H9 (cell line): ENCODE measurements at regions not wholly inside any gene's neighbourhood (a gene's known extent, or its start where the extent isn't known, plus 50 kb on each side); places are given as distances from the start of the nearest gene placed in this dataset.

Source experiments
- DNase-seq: peaks from one replicate; pipeline ENCODE4 v3.0.0-alpha.2; 2017
- H2AFZ ChIP-seq: one replicate; pipeline ENCODE4 v1.6.1; 2013; ENCODE audit warnings: mild to moderate bottlenecking, low read length, control low read depth, moderate library complexity
- H2AK5ac ChIP-seq: 2 replicates; pipeline ENCODE4 v1.6.1; 2013; ENCODE audit warnings: low read length, control low read depth, mixed read lengths; ENCODE audit not compliant: insufficient read length
- H2BK120ac ChIP-seq: one replicate; pipeline ENCODE4 v1.6.1; 2013; ENCODE audit warnings: low read depth, mild to moderate bottlenecking, low read length, control low read depth, inconsistent platforms; ENCODE audit not compliant: poor library complexity, severe bottlenecking
- H2BK12ac ChIP-seq: 2 replicates; pipeline ENCODE4 v1.6.1; 2013; ENCODE audit warnings: low read length, control low read depth, mixed read lengths, low read depth; ENCODE audit not compliant: insufficient read length
- H2BK15ac ChIP-seq: 2 replicates; pipeline ENCODE4 v1.6.1; 2013; ENCODE audit warnings: low read depth, low read length, control low read depth
- H2BK20ac ChIP-seq: one replicate; pipeline ENCODE4 v1.6.1; 2013; ENCODE audit warnings: low read depth, mild to moderate bottlenecking, low read length, control low read depth, inconsistent platforms; ENCODE audit not compliant: poor library complexity, severe bottlenecking
- H2BK5ac ChIP-seq: 2 replicates; pipeline ENCODE4 v1.6.1; 2013; ENCODE audit warnings: low read length, control low read depth, mixed read lengths; ENCODE audit not compliant: insufficient read length
- H3K14ac ChIP-seq: 2 replicates; pipeline ENCODE4 v1.6.1; 2013; ENCODE audit warnings: low read length, control low read depth; ENCODE audit not compliant: insufficient read depth
- H3K18ac ChIP-seq: 2 replicates; pipeline ENCODE4 v1.6.1; 2013; ENCODE audit warnings: low read depth, mild to moderate bottlenecking, mixed read lengths, low read length, control low read depth; ENCODE audit not compliant: insufficient read length
- H3K23ac ChIP-seq: 2 replicates; pipeline ENCODE4 v1.6.1; 2013; ENCODE audit warnings: low read length, control low read depth, mixed read lengths, low read depth; ENCODE audit not compliant: insufficient read length
- H3K23me2 ChIP-seq: 2 replicates; pipeline ENCODE4 v1.6.1; 2013; ENCODE audit warnings: low read depth, mild to moderate bottlenecking, mixed read lengths, low read length, control low read depth; ENCODE audit not compliant: insufficient read length, poor library complexity, severe bottlenecking
- H3K27ac ChIP-seq: 2 replicates; pipeline ENCODE4 v1.5.1; 2013; ENCODE audit warnings: low read length, control low read depth, mixed read lengths, low read depth; ENCODE audit not compliant: insufficient read length
- H3K27me3 ChIP-seq: 2 replicates; pipeline ENCODE4 v1.6.1; 2013; ENCODE audit warnings: low read length, control low read depth, inconsistent platforms; ENCODE audit not compliant: insufficient read depth
- H3K4ac ChIP-seq: 2 replicates; pipeline ENCODE4 v1.6.1; 2013; ENCODE audit warnings: low read depth, mild to moderate bottlenecking, control low read depth, inconsistent platforms, low read length, moderate library complexity
- H3K4me1 ChIP-seq: 2 replicates; pipeline ENCODE4 v1.6.1; 2013; ENCODE audit warnings: low read length, control low read depth, inconsistent platforms; ENCODE audit not compliant: insufficient read depth
- H3K4me2 ChIP-seq: 2 replicates; pipeline ENCODE4 v1.6.1; 2013; ENCODE audit warnings: low read length, control low read depth, mixed read lengths; ENCODE audit not compliant: insufficient read length, insufficient read depth
- H3K56ac ChIP-seq: 2 replicates; pipeline ENCODE4 v1.6.1; 2013; ENCODE audit warnings: low read depth, mild to moderate bottlenecking, mixed read lengths, low read length, control low read depth; ENCODE audit not compliant: insufficient read length
- H3K79me1 ChIP-seq: 2 replicates; pipeline ENCODE4 v1.6.1; 2013; ENCODE audit warnings: low read depth, mild to moderate bottlenecking, moderate library complexity, low read length, control low read depth, inconsistent platforms; ENCODE audit not compliant: insufficient read depth, poor library complexity, severe bottlenecking
- H3K79me2 ChIP-seq: 2 replicates; pipeline ENCODE4 v1.6.1; 2013; ENCODE audit warnings: low read length, control low read depth, inconsistent platforms; ENCODE audit not compliant: insufficient read depth
- H3K9ac ChIP-seq: 2 replicates; pipeline ENCODE4 v1.6.1; 2013; ENCODE audit warnings: low read length, control low read depth, mixed read lengths; ENCODE audit not compliant: insufficient read length; ENCODE audit errors: extremely low read depth
- H3K9me3 ChIP-seq: one replicate; pipeline ENCODE4 v1.6.1; 2013; ENCODE audit warnings: low read depth, low read length, inconsistent platforms; ENCODE audit not compliant: control insufficient read depth
- H3T11ph ChIP-seq: one replicate; pipeline ENCODE4 v1.6.1; 2013; ENCODE audit warnings: mild to moderate bottlenecking, low read length, control low read depth, inconsistent platforms
- H4K20me1 ChIP-seq: one replicate; pipeline ENCODE4 v1.6.1; 2013; ENCODE audit not compliant: control insufficient read depth, insufficient read length, insufficient read depth
- H4K5ac ChIP-seq: 2 replicates; pipeline ENCODE4 v1.6.1; 2013; ENCODE audit warnings: low read depth, mild to moderate bottlenecking, mixed read lengths, low read length, control low read depth; ENCODE audit not compliant: insufficient read length
- H4K8ac ChIP-seq: replicated peaks from 2 replicates; pipeline ENCODE4 v1.6.1; 2013; ENCODE audit warnings: low read length, control low read depth, mixed read lengths, low read depth; ENCODE audit not compliant: insufficient read length
- H4K91ac ChIP-seq: 2 replicates; pipeline ENCODE4 v1.6.1; 2013; ENCODE audit warnings: low read depth, mild to moderate bottlenecking, moderate library complexity, mixed read lengths, low read length, control low read depth; ENCODE audit not compliant: insufficient read length
- H3K27ac Mint-ChIP-seq, 3 experiments: 2 replicates in 2 of 3; 3 replicates in 1 of 3; pipeline ENCODE4 v1.8.0; 2020 to 2021; ENCODE audit warnings: mixed read lengths in 3 of 3, mild to moderate bottlenecking in 1 of 3, moderate library complexity in 1 of 3
- H3K27me3 Mint-ChIP-seq: 2 replicates; pipeline ENCODE4 v1.8.0; 2021; ENCODE audit warnings: low read depth, mild to moderate bottlenecking, moderate library complexity, mixed read lengths
- H3K36me3 Mint-ChIP-seq, 3 experiments: 2 replicates in 2 of 3; 3 replicates in 1 of 3; pipeline ENCODE4 v1.8.0; 2020 to 2021; ENCODE audit warnings: low read depth in 3 of 3, mixed read lengths in 3 of 3; ENCODE audit not compliant: insufficient read depth in 1 of 3
- H3K4me1 Mint-ChIP-seq, 2 experiments: 2 replicates each; pipeline ENCODE4 v1.8.0; 2020; ENCODE audit warnings: mixed read lengths in 2 of 2
- H3K4me3 Mint-ChIP-seq, 2 experiments: 2 replicates in 1 of 2; 3 replicates in 1 of 2; pipeline ENCODE4 v1.8.0; 2020 to 2021; ENCODE audit warnings: mild to moderate bottlenecking in 2 of 2, mixed read lengths in 2 of 2, moderate library complexity in 1 of 2
- H3K9me3 Mint-ChIP-seq, 2 experiments: 2 replicates in 1 of 2; 3 replicates in 1 of 2; pipeline ENCODE4 v1.8.0; 2020; ENCODE audit warnings: mild to moderate bottlenecking in 2 of 2, mixed read lengths in 2 of 2, moderate library complexity in 1 of 2
- WGBS: extraction: QIAGEN DNeasy Blood & Tissue Kit; methylation state at CpG from one replicate; pipeline ENCODE4 v1.1.7; 2013; ENCODE audit warnings: missing lambda C conversion rate, low lambda C conversion rate, mixed read lengths; ENCODE audit not compliant: insufficient read length; ENCODE audit errors: extremely low coverage; 5-methylcytosine and 5-hydroxymethylcytosine counted together
- TF ChIP-seq, protein P1 (sequence below): fragments of 200-600 bp; sonication (generic); conservative IDR thresholded peaks from 3 replicates; pipeline ENCODE4 v1.8.0; 2021; ENCODE audit warnings: antibody characterized with exemption, mild to moderate bottlenecking

DNA sequence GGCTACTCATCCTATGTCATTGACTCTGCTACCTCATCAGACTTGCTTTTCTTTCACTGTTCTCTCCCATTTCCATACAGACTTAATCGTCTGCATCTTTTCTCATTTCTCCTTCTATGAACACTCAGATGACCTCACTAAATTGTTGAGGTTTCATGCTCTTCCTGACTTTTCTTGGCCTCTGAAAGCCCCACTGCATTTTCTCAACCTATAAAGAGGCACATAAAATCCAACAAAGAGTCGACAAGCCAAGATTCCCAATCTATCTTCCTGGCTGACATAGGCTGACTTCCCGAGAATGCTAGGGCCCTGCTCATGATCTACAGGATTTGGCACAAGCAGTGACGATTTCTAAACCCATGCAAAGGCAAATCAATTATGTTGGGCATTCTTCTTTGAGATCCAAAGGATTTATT lies 280.8 kb upstream of the DPYD start:
- Histone ChIP-seq H3K4me1 (no peaks in the 10 kb centered on the region; the same call in 1 of the 2 replicates), H2BK120ac (no peak overlapping the region), H3K23me2 (no peaks in the 10 kb centered on the region), H3K79me2 (no peaks in the 10 kb centered on the region), H4K5ac (no peak overlapping the region), H4K20me1 (no peaks in the 10 kb centered on the region), H3K9ac (no peak overlapping the region), H3K27ac (no peak overlapping the region), H4K91ac (no peak overlapping the region), H2BK12ac (no peak overlapping the region), H3K27me3 (peaks cover 13% of the 10 kb centered on the region; the same call in 1 of the 2 replicates), H2BK15ac (no peak overlapping the region), H3K14ac (no peak overlapping the region), H2BK5ac (no peak overlapping the region), H3T11ph (no peak overlapping the region), H3K4me2 (no peak overlapping the region), H3K79me1 (no peaks in the 10 kb centered on the region), H2AK5ac (no peak overlapping the region), H2AFZ (no peak overlapping the region), H2BK20ac (no peak overlapping the region), H3K23ac (no peak overlapping the region), H3K56ac (no peak overlapping the region), H3K18ac (no peak overlapping the region), H4K8ac (no peak overlapping the region), H3K9me3 (no peaks in the 10 kb centered on the region), H3K4ac (no peak overlapping the region)
- TF ChIP-seq, protein P1, sequence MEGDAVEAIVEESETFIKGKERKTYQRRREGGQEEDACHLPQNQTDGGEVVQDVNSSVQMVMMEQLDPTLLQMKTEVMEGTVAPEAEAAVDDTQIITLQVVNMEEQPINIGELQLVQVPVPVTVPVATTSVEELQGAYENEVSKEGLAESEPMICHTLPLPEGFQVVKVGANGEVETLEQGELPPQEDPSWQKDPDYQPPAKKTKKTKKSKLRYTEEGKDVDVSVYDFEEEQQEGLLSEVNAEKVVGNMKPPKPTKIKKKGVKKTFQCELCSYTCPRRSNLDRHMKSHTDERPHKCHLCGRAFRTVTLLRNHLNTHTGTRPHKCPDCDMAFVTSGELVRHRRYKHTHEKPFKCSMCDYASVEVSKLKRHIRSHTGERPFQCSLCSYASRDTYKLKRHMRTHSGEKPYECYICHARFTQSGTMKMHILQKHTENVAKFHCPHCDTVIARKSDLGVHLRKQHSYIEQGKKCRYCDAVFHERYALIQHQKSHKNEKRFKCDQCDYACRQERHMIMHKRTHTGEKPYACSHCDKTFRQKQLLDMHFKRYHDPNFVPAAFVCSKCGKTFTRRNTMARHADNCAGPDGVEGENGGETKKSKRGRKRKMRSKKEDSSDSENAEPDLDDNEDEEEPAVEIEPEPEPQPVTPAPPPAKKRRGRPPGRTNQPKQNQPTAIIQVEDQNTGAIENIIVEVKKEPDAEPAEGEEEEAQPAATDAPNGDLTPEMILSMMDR, result no peak
- no peak for DNase-seq
- peaks cover 53% of the 10 kb centered on the region for H3K27me3 Mint-ChIP-seq
- H3K36me3 Mint-ChIP-seq, result no peaks in the 10 kb centered on the region
- no peaks in the 10 kb centered on the region; a peak in 2 of 5 replicates for H3K9me3 Mint-ChIP-seq
- WGBS, result no CpG with 5 or more reads among the region's 4 CpGs
- H3K4me1 Mint-ChIP-seq, result peaks cover 15 to 25% of the 10 kb centered on the region in 2 experiments
- no peak overlapping the region for H3K4me3 Mint-ChIP-seq
- no peak overlapping the region for H3K27ac Mint-ChIP-seq
